ENCODE measurements at regions not wholly inside any gene's neighbourhood (a gene's known extent, or its start where the extent isn't known, plus 50 kb on each side); places are given as distances from the start of the nearest gene placed in this dataset.

DNA sequence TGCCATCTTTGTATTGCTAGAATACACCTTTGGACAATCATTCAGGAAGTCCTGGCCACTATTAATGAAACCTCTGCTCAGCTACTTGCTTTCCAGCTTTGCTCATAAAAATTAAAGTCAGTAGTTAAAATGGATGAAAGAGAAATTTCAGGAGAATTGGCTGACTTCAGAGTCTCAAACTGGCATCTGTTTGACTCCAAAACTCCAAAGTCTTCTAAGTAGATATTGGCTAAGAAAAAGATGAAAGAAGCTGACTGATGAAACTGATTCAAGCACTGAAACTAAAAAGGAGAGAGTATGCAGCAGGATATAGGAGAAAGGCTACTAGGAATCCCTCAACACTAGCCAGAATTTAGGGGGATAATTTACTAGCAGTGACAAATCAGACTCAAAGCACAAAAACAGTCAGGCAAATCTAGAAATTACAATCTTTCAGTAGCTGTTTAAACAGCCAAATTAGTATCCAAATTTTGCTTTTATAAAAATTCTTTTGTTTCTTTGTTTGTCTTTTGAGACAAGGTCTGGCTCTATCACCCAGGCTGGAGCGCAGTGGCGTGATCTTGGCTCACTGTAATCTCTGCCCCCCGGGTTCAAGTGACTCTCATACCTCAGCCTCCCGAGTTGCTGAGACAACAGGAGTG is 52.1 kb upstream of the DTNA start:
- peak overlapping the region; percentile 25; the same call in 1 of the 2 replicates for H3K18ac ChIP-seq (ENCODE audit: low read depth, low read length)
- no peak overlapping the region for H3K9ac ChIP-seq (ENCODE audit: low read depth, low read length)
- H4K8ac ChIP-seq (ENCODE audit: low read depth in 2 of 2, low read length in 2 of 2), result no peak overlapping the region
- H2AK5ac ChIP-seq (ENCODE audit: low read depth, low read length), result no peak overlapping the region; the same call in 1 of the 2 replicates
- H2BK120ac ChIP-seq (ENCODE audit: low read depth, low read length), result peak overlapping the region; percentile 47; the same call in 1 of the 2 replicates
- H3K27ac ChIP-seq (ENCODE audit: insufficient read depth, low read length), result no peak overlapping the region
- H3K9me3 ChIP-seq (ENCODE audit: control insufficient read depth, insufficient read depth, low read length), result no peaks in the 10 kb centered on the region
- ChIA-PET POLR2A (ENCODE audit: unreplicated experiment) (no interaction called here), CTCF (interaction anchor here (0.6 kb wide), 1 partner anchor 305 kb away, joined by 3 read pairs; no protein-coding TSS in a partner anchor)
- H3K56ac ChIP-seq (ENCODE audit: extremely low read depth, insufficient read depth, low read length), result no peak overlapping the region
- no peaks in the 10 kb centered on the region for H3K36me3 ChIP-seq (ENCODE audit: control insufficient read depth, insufficient read depth, low read length)
- no peak overlapping the region for H3K4me3 ChIP-seq (ENCODE audit: insufficient read depth, low read depth, low read length)
- H3K23ac ChIP-seq (ENCODE audit: low read depth, low read length), result no peak overlapping the region
- no peak overlapping the region for H2AK9ac ChIP-seq (replicated peaks; ENCODE audit: low read depth, low read length, poor library complexity)
- TF ChIP-seq CTCF (conservative IDR thresholded peaks at IDR 0.05; ENCODE audit: low read depth, low read length) (no peak), BHLHE40 (IDR thresholded peaks at IDR 0.05; ENCODE audit: low read depth, low read length) (no peak)
- ATAC-seq (ENCODE audit: low read depth) (no peak), DNase-seq (no peak)
- H4K5ac ChIP-seq (ENCODE audit: low read depth, low read length), result no peak overlapping the region
- H2BK5ac ChIP-seq (ENCODE audit: low read depth, low read length, poor library complexity, severe bottlenecking), result no peak overlapping the region
- no TSS peak for BruUV-seq (replicated peaks)
- H3K4me1 ChIP-seq (ENCODE audit: control insufficient read depth, insufficient read depth, low read length), result peaks cover 2% of the 10 kb centered on the region
- H3K4me2 ChIP-seq (ENCODE audit: low read depth, low read length), result no peak overlapping the region
- peak overlapping the region; percentile 4; the same call in 1 of the 2 replicates for H3K14ac ChIP-seq (replicated peaks; ENCODE audit: low read depth, low read length)
- H2BK15ac ChIP-seq (ENCODE audit: low read depth, low read length), result peak overlapping the region; percentile 55; the same call in 1 of the 3 replicates
- peak overlapping the region; percentile 65; the same call in 1 of the 2 replicates for H2BK20ac ChIP-seq (ENCODE audit: low read depth, low read length)
- WGBS, 2 experiments (ENCODE audit: extremely low coverage in 2 of 2, insufficient read length in 1 of 2), result no CpG with 5 or more reads among the region's 4 CpGs
- H3K27me3 ChIP-seq (ENCODE audit: control insufficient read depth, insufficient read depth, low read length), result no peaks in the 10 kb centered on the region
- H2AFZ ChIP-seq (replicated peaks; ENCODE audit: low read length, poor library complexity), result no peak overlapping the region
- no peaks in the 10 kb centered on the region for H3K79me1 ChIP-seq (ENCODE audit: low read depth in 1 of 2, low read length in 2 of 2)
- dilution Hi-C loops (cut with HindIII; ENCODE audit: low sequenced_read_pairs, unreplicated experiment) (no loop called here), in situ Hi-C loops (cut with MboI; ENCODE audit: low sequenced_read_pairs) (no loop called here), intact Hi-C loops (cut with micrococcal nuclease) (no loop called here)
- peak overlapping the region; percentile 40; the same call in 1 of the 2 replicates for H3K4ac ChIP-seq (ENCODE audit: low read depth, low read length)
- H3K9me1 ChIP-seq (ENCODE audit: insufficient read depth, low read length), result no peaks in the 10 kb centered on the region
- H4K20me1 ChIP-seq (ENCODE audit: insufficient read depth, low read length), result no peaks in the 10 kb centered on the region
- H4K91ac ChIP-seq (ENCODE audit: insufficient read depth, low read depth, low read length), result peak overlapping the region; percentile 21; the same call in 1 of the 2 replicates
